Activated naive CD8-positive, alpha-beta T cell treated with anti-CD3 and anti-CD28 coated beads, Interleukin-2, amount 50 U/mL, for 24 hours (primary cell): ENCODE measurements at regions not wholly inside any gene's neighbourhood (a gene's known extent, or its start where the extent isn't known, plus 50 kb on each side); places are given as distances from the start of the nearest gene placed in this dataset.

Experiments used
- ATAC-seq: fragments of 150-1000 bp; cut with Tn5 transposase; one replicate; pipeline ENCODE4 v1.10.0; 2021
- DNase-seq: peaks from one replicate; pipeline ENCODE4 v3.0.0; 2021
- H3K27ac Mint-ChIP-seq: one replicate; pipeline ENCODE4 v1.8.0; 2021; ENCODE audit warnings: mild to moderate bottlenecking, mixed read lengths
- H3K27me3 Mint-ChIP-seq: one replicate; pipeline ENCODE4 v1.8.0; 2021; ENCODE audit warnings: mixed read lengths
- H3K36me3 Mint-ChIP-seq: one replicate; pipeline ENCODE4 v1.8.0; 2021; ENCODE audit warnings: low read depth, mixed read lengths
- H3K4me1 Mint-ChIP-seq: one replicate; pipeline ENCODE4 v1.8.0; 2021; ENCODE audit warnings: mixed read lengths
- H3K4me3 Mint-ChIP-seq: one replicate; pipeline ENCODE4 v1.8.0; 2021; ENCODE audit warnings: mild to moderate bottlenecking, moderate library complexity, mixed read lengths
- H3K9me3 Mint-ChIP-seq: one replicate; pipeline ENCODE4 v1.8.0; 2021; ENCODE audit warnings: mixed read lengths

DNA sequence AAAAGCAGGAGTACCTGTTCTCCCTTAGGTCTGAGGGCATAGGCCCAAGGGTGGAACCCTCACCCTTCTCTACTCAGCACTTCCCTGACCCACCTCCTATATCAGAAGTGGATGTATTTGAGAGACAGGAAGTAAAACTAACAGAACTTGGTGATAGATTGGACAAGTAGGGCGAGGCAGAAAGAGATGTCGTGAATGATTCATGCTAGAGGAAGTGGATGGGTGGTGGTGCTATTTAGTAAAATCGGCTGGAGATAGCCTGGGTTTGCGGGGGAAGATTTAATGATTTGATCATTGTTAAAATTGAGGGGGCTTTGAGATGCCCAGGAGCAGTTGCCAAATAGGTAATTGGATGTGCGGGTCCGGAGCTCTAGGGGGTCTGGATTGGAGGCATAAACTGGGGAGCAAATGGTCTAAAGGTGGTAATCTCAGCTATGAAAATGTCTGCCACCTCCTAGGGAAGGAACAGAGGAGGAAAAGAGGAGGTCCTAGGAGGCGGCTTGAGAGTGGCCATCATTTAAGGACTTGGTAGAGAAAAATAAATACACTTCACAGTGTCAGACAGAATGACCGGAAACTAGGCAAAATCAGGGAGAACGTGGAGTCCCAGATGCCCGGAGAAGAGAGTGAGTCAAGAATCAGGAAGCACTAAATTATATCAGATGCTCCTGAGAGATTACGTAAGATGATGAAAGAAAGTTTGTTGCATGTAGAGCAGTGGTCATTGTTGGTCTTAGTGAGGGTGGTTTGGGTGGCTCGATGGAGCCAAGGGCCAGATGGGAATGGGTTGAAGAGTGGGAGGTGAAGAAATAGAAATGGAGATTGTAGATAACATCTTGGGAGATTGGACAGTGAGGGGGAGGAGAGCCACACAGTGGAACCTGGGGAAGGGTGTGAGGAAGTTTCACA is 142.0 kb downstream of the CEP57L1 start:
- Mint-ChIP-seq H3K4me1 (peaks cover 17% of the 10 kb centered on the region), H3K9me3 (peaks cover 4% of the 10 kb centered on the region), H3K27ac (peak overlapping the region; percentile 56), H3K4me3 (peak overlapping the region; percentile 9), H3K36me3 (no peaks in the 10 kb centered on the region), H3K27me3 (no peaks in the 10 kb centered on the region)
- peak; percentile 79 for ATAC-seq
- no peak for DNase-seq

DNA sequence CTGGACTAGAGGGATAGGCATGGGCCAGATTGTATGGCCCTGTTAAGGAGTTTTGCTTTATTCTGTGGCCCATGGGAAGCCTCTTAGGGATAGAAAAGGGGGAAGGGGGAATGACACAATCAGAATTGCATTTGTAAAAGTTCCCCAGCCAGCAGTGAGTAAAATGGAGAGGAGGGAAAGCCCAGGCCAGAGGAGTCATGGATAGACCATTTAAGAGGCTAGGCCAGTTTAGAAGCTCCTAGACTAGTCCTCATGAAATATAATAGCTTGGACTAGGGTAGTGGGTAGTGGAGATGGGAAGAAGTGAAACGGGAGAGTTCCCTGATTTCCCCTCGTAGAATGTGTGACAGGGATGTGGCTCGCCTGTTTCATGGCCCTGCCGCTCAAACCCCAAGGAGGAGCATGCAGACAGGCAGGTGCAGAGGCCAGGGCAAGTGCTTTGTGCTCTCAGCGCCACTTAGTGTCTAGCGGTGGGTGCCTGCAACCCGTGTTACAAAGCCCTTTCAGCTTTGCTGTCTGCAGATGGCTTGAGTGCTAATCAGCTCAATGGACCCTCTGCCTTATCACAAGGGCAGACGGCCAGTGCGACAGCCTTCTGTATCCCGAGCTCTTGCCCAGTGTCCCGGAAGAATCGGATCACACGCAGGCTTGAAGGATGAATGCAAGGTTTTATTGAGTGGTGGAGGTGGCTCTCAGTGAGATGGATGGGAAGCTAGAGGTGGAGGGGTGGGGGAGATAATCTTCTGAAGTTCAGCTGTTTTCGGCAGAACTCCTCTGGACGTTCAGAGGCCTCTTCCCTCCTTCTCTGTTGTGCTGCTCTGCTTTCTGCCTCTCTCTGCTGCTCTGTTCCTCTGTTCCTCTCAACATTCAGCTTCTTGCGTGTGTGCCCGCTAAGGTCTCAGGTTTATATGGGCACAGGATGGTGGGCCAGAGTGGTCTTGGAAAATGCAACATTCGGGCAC is 141.1 kb downstream of the CEP57L1 start:
- H3K9me3 Mint-ChIP-seq, result peaks cover 4% of the 10 kb centered on the region
- H3K4me3 Mint-ChIP-seq, result peak overlapping the region; percentile 9
- peak overlapping the region; percentile 56 for H3K27ac Mint-ChIP-seq
- DNase-seq (peak; percentile 16), ATAC-seq (peak; percentile 75)
- H3K27me3 Mint-ChIP-seq, result no peaks in the 10 kb centered on the region
- H3K4me1 Mint-ChIP-seq, result peaks cover 17% of the 10 kb centered on the region
- no peaks in the 10 kb centered on the region for H3K36me3 Mint-ChIP-seq

GRCh38 chr6:109235481-109236038 is 140.3 kb downstream of the CEP57L1 start:
- ATAC-seq, result no peak
- DNase-seq, result no peak
- Mint-ChIP-seq H3K36me3 (no peaks in the 10 kb centered on the region), H3K27ac (no peak overlapping the region), H3K27me3 (no peaks in the 10 kb centered on the region), H3K9me3 (peaks cover 4% of the 10 kb centered on the region), H3K4me1 (peaks cover 17% of the 10 kb centered on the region), H3K4me3 (no peak overlapping the region)

DNA sequence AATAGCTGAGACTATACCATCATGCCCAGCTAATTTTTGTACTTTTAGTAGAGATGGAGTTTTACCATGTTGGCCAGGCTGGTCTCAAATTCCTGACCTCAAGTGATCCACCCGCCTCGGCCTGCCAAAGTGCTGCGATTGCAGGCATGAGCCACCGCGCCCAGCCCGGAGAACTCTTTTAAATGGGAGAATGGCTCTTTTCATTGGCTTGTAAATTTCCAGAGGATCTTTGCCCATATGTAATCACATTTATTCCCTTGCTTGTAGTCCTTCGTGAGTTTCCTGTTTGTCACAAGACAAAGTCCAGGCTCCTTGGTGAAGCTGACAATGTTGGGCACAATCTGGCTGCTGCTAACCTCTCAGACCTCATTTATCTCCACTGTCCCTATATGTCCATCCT is 135.1 kb downstream of the CEP57L1 start:
- Mint-ChIP-seq H3K4me1 (no peaks in the 10 kb centered on the region), H3K9me3 (no peaks in the 10 kb centered on the region), H3K36me3 (no peaks in the 10 kb centered on the region), H3K27me3 (no peaks in the 10 kb centered on the region), H3K27ac (no peak overlapping the region), H3K4me3 (no peak overlapping the region)
- ATAC-seq (no peak), DNase-seq (no peak)

GRCh38 chr6:109229536-109229935 is 134.2 kb downstream of the CEP57L1 start:
- Mint-ChIP-seq H3K4me3 (no peak overlapping the region), H3K4me1 (peaks cover under 1% of the 10 kb centered on the region), H3K27me3 (no peaks in the 10 kb centered on the region), H3K27ac (no peak overlapping the region), H3K36me3 (no peaks in the 10 kb centered on the region), H3K9me3 (no peaks in the 10 kb centered on the region)
- ATAC-seq (no peak), DNase-seq (no peak)

GRCh38 chr6:109227646-109228045 is 132.3 kb downstream of the CEP57L1 start:
- no peaks in the 10 kb centered on the region for H3K36me3 Mint-ChIP-seq
- H3K27ac Mint-ChIP-seq, result no peak overlapping the region
- DNase-seq (no peak), ATAC-seq (no peak)
- H3K4me3 Mint-ChIP-seq, result no peak overlapping the region
- H3K9me3 Mint-ChIP-seq, result no peaks in the 10 kb centered on the region
- no peaks in the 10 kb centered on the region for H3K27me3 Mint-ChIP-seq
- peaks cover 6% of the 10 kb centered on the region for H3K4me1 Mint-ChIP-seq

DNA sequence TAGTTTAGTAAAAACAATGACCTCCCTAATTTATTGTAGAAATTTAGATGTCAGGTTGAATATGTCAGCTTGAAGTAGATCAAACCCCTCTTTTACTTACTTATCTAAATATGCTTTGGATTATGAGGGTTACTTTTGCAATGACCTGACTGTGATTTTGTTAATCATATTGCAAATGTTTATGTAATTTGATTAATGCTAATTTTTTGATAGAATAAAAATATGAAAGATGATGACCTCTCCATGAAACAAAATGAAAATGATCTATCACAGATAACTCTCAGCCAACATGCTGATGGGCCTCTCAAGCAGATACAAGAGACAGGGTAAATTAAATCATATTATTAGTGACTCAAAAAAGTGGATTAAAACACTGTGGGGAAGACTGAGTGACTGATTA is 131.0 kb downstream of the CEP57L1 start:
- Mint-ChIP-seq H3K4me1 (peaks cover 7% of the 10 kb centered on the region), H3K27ac (no peak overlapping the region), H3K36me3 (no peaks in the 10 kb centered on the region), H3K9me3 (no peaks in the 10 kb centered on the region), H3K4me3 (no peak overlapping the region), H3K27me3 (no peaks in the 10 kb centered on the region)
- no peak for ATAC-seq
- no peak for DNase-seq

DNA sequence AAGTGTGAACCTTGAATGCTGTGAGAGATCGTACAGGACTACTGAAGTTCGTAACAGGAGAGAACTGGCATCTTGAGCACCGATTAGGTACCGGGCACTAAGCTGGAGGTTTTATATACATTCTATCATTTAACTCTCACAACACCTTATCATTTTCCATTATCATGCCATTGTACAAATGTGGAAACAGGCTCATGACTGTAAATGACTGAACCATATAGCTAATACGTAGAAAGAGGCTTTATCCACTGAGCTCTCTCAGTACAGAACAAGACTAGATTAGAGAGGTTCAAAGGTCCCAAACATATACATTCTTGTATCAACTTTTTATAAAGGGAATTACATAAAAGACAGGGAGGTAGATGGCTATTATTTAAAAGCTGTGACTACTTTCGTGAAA is 130.6 kb downstream of the CEP57L1 start:
- peaks cover 9% of the 10 kb centered on the region for H3K4me1 Mint-ChIP-seq
- H3K9me3 Mint-ChIP-seq, result no peaks in the 10 kb centered on the region
- ATAC-seq, result no peak

DNA sequence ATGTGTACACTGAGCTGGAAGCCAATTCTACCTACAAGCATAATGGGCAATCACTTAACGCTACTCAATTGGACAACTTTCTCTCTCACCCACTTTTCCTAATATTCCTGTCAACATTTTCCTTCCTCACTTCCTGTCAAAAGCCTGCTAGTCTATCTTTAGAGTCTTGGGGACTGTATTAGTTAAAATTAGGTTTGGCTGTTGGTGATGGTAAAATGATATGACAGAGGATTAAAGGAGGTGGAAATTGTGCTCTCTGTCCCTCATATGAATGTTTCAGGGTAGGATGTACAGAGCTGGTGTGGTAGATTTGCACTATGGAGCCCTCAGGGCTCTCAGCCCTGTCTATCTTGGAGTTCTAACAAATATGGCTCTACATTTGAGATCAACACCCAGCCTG is 129.7 kb downstream of the CEP57L1 start:
- Mint-ChIP-seq H3K27ac (no peak overlapping the region), H3K27me3 (no peaks in the 10 kb centered on the region), H3K4me1 (peaks cover 17% of the 10 kb centered on the region), H3K36me3 (no peaks in the 10 kb centered on the region), H3K9me3 (no peaks in the 10 kb centered on the region), H3K4me3 (no peak overlapping the region)
- ATAC-seq (no peak), DNase-seq (no peak)

More for the DNA sequence above, 130.6 kb downstream of the CEP57L1 start:
- H3K4me3 Mint-ChIP-seq, result no peak overlapping the region
- H3K27ac Mint-ChIP-seq, result no peak overlapping the region
- no peaks in the 10 kb centered on the region for H3K36me3 Mint-ChIP-seq
- DNase-seq, result no peak
- H3K27me3 Mint-ChIP-seq, result no peaks in the 10 kb centered on the region

GRCh38 chr6:109224107-109224875 is 129.0 kb downstream of the CEP57L1 start:
- Mint-ChIP-seq H3K4me3 (no peak overlapping the region), H3K9me3 (no peaks in the 10 kb centered on the region), H3K36me3 (no peaks in the 10 kb centered on the region), H3K27me3 (no peaks in the 10 kb centered on the region), H3K27ac (no peak overlapping the region), H3K4me1 (peaks cover 17% of the 10 kb centered on the region)
- ATAC-seq (no peak), DNase-seq (no peak)

DNA sequence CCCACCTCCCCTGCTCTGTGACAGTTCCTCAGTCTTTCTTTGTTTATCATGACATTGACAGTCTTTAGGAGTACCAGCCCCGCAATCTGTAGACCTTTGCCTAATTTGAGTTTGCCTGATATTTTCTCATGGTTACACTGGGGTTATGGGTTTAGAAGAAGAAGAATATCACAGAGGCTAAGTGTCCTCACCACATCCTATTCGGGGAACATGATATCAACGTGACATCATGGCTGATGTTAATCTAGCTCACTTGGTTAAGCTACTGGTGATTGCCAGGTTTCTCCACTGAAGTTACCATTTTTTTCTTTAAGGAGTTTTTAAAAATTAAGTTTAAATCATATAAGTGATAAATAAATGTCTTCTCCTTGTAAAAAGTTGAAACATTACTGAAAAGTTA is 127.5 kb downstream of the CEP57L1 start:
- no peaks in the 10 kb centered on the region for H3K9me3 Mint-ChIP-seq
- H3K27me3 Mint-ChIP-seq, result no peaks in the 10 kb centered on the region
- peaks cover 17% of the 10 kb centered on the region for H3K4me1 Mint-ChIP-seq
- H3K4me3 Mint-ChIP-seq, result no peak overlapping the region
- H3K36me3 Mint-ChIP-seq, result no peaks in the 10 kb centered on the region
- ATAC-seq, result no peak
- DNase-seq, result no peak
- H3K27ac Mint-ChIP-seq, result no peak overlapping the region

DNA sequence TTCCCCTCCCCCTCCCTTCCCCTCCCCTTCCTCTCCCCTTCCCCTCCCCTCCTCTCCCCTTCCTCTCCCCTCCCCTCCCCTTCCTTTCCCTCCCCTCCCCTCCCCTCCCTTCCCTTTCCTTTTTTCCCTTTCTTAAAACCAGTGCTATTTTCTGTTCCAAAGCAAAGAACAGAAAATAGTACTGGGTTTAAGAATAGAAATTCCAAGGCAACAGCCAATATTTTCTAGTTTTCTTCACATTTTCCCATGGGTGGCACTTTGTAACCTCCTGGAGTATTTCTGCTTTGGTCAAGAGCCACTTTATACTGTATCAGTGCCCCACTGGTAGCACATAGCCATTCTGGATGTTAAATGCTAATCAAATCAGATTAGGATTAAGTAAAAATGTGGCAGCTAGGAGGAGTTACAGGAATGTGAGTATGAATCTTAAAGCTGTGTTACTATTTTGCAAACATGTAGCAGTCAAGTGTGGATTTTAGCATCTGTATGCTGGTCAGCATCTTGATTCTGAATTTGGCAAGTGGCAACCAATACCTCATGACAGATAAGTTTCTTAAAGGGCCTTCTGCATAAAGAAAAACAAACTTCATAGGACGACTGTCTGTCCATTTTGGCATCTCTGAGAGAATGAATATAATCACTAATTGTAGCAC is 126.4 kb downstream of the CEP57L1 start:
- Mint-ChIP-seq H3K36me3 (no peaks in the 10 kb centered on the region), H3K9me3 (no peaks in the 10 kb centered on the region), H3K4me3 (no peak overlapping the region), H3K4me1 (peaks cover 17% of the 10 kb centered on the region), H3K27ac (no peak overlapping the region), H3K27me3 (peaks cover 2% of the 10 kb centered on the region)
- DNase-seq, result no peak
- ATAC-seq, result no peak
